Cardiac fibroblast (primary cell): ENCODE measurements at regions not wholly inside any gene's neighbourhood (a gene's known extent, or its start where the extent isn't known, plus 50 kb on each side); places are given as distances from the start of the nearest gene placed in this dataset.

ENCODE experiments used
- DNase-seq, 2 donors: peaks; one replicate each; pipeline versions ENCODE4 v3.0.0 to v3.0.0-alpha.2; 2010; ENCODE audit warnings: low read depth in 2 of 2
- H3K4me3 ChIP-seq, 2 donors: replicated peaks in 1 of 2; 1 replicate in 1 of 2; 2 replicates in 1 of 2; pipeline ENCODE4 v1.5.1; 2011; ENCODE audit warnings: low read depth in 2 of 2, low read length in 2 of 2, mild to moderate bottlenecking in 2 of 2, moderate library complexity in 1 of 2
- CTCF ChIP-seq: IDR thresholded peaks from one replicate; pipeline ENCODE4 v1.5.1; 2011; ENCODE audit warnings: low read depth, mild to moderate bottlenecking, low read length, inconsistent platforms

- H3K4me3 ChIP-seq, result no peak overlapping the region
- no peak for TF ChIP-seq CTCF
- peak in 1 of 2 donors; percentile 2 for DNase-seq
These were observed 211.6 kb upstream of the PLXNA2 start for GRCh38 chr1:208455821-208456220.

GRCh38 chr1:208456487-208456886 is 212.3 kb upstream of the PLXNA2 start:
- DNase-seq, result no peak
- no peak overlapping the region for H3K4me3 ChIP-seq
- no peak for TF ChIP-seq CTCF

- H3K4me3 ChIP-seq, result no peak overlapping the region
- no peak for TF ChIP-seq CTCF
- no peak for DNase-seq
These were observed 216.6 kb upstream of the PLXNA2 start for GRCh38 chr1:208460823-208461222.

GRCh38 chr1:208461680-208462079 is 217.5 kb upstream of the PLXNA2 start:
- no peak overlapping the region for H3K4me3 ChIP-seq
- no peak for DNase-seq
- TF ChIP-seq CTCF, result no peak

- DNase-seq, result no peak
- TF ChIP-seq CTCF, result no peak
- no peak overlapping the region for H3K4me3 ChIP-seq
These were observed 218.6 kb upstream of the PLXNA2 start for GRCh38 chr1:208462761-208463160.

- no peak for TF ChIP-seq CTCF
- H3K4me3 ChIP-seq, result no peak overlapping the region
- DNase-seq, result no peak
These were observed 221.1 kb upstream of the PLXNA2 start for GRCh38 chr1:208465266-208465665.

- H3K4me3 ChIP-seq, result no peak overlapping the region
- no peak for TF ChIP-seq CTCF
- no peak for DNase-seq
These were observed 221.8 kb upstream of the PLXNA2 start for GRCh38 chr1:208465786-208466590.
